HG03457 (cell line): ENCODE measurements at regions not wholly inside any gene's neighbourhood (a gene's known extent, or its start where the extent isn't known, plus 50 kb on each side); places are given as distances from the start of the nearest gene placed in this dataset.

Source experiments
- ATAC-seq: cut with Tn5 transposase; IDR thresholded peaks from one replicate; pipeline ENCODE4 v1.9.1; 2021; ENCODE audit warnings: moderate number of reproducible peaks; ENCODE audit not compliant: unreplicated experiment

DNA sequence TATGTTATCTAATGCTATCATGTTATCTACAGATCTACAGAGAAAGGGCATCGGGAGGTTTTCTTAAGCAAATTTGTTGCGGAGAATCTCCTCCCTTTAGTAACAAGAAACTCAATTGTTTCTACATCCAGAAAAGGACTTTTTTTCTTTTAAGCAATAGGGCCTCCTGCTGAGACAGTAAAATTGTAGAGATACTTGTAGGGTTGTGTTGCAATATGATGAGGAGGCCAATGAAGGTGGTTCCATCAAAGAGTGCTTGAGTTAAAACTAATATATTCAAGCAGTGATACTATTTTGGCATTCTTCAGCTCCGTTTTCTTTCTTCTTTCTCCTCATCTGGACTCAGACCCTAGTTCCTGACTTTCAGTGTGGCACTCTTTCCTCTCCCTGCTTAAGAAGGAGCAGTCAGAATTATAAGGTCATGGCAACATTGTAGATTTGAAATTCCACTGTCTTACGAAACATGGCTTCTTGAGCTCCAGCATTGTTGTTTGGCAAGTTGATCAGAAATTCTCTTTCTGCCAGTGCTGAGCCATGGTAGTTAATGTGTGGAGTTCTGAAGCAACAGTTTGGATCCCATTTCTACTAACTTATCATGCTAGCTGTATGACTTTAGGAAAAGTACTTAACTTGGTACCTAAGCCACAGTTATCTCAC, 202.0 kb upstream of the SLC14A2 start:
- no peak for ATAC-seq

DNA sequence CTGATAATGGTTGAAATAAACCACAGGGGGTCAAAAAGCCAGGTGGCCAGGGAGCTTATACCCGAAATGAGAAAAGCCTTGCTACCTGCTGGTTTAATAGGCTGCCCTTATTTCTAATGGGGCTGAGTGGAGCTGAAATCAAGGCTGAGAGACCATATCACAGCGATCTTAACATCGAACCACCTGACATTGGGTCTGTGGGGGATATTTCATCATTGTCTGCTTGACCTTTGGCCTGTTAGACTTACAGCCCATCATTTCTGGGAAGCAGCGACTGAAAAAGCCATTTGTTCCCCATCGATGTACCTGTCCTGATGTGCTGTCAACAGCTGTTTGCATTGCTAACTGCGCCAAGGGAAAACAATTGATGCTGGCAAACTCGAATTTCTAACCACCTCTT, 199.7 kb upstream of the SLC14A2 start:
- ATAC-seq, result no peak

DNA sequence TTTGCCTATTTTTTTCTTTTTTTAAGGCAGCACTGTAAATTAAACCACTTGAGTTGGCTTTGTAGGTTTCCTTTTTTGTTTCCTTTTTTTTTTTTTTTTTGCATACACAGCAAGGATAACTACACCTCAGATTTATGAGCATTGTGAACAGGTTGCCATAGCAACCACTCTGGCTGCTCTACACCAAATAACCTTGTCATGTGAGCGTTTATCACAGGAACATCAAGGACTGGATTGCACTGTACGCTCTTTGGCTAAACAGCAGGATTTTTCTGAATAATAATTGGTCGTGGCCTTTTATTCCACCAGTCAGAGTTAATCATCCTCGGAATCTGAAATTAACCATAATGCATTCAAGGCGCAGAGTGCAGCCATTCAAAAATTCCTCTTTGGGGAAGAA, 199.1 kb upstream of the SLC14A2 start:
- ATAC-seq, result no peak

DNA sequence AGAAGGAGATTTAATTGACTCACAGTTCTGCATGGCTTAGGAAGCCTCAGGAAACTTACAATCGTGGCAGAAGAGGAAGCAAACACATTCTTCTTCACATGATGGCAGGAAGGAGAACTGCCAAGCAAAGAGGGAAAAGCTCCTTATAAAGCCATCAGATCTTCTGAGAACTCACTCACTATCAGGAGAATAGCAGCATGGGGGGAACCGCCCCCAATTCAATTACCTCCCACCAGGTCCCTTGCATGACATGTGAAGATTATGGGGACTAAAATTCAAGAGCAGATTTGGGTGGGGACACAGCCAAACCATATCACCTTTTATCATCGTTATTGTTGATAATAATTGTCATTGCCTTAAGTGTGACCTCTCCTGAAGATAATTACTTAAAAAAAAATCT, 197.9 kb upstream of the SLC14A2 start:
- ATAC-seq, result no peak

DNA sequence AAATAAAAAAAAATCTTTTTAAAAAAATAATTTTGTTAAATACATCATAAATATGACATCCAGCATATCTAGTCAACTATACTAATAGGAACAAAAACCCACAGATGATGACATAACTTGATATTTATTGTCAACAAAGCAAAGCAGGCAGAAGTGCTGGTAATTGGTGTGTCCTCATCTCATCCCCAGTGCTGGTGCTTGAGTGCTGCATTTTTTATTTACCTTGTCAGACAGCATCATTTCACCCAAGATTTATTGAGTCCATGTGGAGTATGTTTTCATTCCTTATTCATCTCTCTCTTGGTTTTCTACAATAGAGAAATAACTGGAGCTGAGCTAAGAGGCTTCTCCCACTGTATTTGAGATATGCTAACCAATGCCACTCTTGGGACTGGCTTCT, 191.6 kb upstream of the SLC14A2 start:
- no peak for ATAC-seq

DNA sequence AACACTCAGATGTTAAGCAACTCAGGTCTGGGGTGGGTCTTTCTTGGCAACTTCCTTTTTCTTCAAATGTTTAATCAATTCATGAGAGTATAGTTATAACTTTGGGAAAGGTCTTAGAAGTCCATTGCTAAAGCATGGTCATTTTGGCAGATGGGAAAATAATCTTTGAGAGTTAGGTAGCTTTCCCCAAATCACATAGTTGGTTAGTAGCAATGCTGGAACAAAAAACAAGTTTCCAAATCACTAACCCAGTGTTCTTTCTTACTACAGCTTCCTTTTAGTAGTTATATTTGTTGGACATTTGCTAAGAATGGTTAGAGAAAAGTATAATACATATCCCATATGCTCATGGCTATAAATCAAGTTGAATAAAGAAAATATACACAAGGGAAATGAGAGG, 185.2 kb upstream of the SLC14A2 start:
- no peak for ATAC-seq

DNA sequence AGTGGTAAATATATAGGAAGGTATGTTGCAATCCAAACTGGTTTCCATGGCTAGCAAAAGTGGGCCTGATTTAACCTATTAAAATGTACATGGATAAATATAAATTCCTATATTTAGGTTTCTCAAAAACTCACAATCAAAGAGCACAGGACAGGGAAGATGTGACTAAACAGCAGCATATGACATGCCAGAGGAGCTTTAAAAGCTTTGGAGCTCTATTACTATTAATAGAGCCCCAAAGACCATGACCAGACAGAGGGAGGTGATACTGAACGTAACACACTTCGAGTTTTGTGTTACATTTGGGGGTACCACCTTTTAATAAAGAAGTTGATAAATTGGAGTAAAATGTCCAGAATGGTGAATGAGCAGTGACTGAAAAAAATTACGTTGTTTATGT, 179.5 kb upstream of the SLC14A2 start:
- ATAC-seq, result no peak

DNA sequence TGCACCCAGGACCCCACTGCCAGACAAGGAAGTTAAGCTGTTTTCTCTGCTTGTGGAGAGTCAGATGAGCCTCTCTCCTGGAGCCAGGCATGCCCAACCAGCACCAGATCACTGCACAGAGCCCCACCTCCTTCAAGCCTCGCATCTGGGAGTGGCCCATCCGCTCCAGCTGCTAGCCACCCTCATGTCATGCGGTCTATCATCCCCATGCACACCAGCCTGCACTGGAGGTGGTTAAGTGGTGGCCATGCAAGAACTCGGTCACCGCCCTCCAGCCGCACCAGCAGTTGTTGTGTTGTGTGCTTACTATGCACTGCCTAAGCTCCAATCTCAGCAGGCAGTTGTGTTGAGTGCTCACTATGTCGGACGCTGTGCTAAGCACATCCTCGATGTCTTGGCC, 177.9 kb upstream of the SLC14A2 start:
- ATAC-seq, result no peak

DNA sequence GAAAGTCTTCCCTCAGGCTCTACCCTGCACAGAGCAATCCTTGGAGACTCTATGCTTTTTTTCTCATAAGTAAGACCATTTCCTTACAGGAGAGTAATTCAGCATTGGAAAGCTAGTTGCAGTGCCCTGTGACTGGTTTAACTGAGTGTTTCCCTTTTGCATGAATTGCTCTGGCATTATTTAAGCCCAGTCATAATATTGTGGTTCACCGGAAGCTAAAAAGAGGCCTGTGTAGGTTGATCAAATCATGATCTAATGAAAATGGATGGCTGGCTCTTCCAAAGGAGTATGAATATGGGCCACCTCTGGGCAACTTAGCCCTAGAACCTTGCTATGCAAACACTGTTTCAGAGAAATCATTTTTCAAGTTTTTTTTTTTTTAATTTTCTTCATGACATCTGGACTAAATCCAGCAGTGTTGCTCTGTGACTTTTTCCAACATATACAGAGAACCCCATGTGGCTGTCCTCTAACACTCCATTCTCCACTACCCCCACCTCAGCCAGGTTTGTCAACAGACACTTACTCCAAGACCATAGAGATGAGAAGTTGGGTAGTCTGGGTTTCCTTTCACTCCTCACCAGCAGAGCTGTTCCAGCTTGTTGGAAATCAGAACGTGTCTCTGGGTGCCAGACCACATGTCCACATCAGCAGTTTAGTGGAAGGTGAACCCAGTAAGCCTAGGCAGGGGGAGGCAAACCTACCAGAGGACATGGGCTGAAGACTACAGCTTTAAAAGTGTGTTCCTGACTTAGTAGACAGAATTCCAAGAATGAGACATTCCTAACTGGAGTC, 175.2 kb upstream of the SLC14A2 start:
- no peak for ATAC-seq

DNA sequence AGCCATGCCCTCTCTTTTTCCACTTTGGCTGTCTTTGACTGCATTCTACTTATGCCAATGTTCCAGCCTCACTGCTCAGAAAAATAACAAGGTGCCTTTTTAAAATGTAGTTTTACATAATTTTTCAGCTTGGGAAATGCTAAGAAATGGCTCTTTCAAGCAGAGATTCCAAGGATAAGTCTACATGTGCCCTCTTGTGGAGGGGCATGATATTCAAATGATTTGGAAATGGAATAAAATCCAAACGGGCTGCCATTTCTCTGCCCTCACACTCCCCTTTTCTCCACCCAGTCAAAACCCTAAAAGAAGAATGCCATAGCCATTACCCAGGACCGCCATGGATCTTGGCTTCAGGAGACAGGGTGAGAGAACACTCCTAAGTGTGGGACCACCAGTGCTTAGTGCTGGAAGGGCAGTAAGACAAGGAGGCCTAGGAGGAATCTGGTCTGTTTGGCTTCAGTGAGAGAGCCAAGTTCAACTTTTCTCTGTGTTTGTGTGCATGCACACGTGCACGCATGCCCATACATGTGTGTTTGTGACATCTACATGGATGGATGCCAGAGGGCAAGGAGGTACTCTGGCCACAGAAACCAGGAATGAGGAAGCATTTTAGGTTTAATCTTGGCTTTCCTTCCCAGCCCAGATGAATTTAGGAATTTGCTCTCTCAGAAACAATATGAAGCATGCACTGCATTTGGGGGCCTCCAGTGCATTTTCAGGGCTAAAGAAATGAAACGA, 174.0 kb upstream of the SLC14A2 start:
- ATAC-seq, result no peak

DNA sequence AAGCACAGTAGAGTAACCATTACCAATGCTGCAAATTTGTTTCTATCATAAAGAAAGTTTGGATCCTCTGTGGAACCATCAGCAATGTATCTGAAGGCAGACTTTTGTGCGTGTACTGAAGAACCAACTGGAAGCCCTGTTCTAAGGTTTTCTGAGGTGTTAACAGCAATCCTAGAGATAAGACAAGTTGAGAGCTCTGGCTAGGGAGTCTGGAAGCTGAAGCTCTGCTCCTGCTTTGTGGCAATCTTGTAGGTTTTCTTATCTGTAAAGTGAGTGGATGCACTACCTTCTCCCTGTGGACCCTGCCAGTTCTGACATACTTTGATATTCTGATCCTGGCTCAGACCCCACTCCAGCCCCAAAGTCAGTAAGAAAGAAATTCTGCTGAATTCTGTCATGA, 171.2 kb upstream of the SLC14A2 start:
- no peak for ATAC-seq

DNA sequence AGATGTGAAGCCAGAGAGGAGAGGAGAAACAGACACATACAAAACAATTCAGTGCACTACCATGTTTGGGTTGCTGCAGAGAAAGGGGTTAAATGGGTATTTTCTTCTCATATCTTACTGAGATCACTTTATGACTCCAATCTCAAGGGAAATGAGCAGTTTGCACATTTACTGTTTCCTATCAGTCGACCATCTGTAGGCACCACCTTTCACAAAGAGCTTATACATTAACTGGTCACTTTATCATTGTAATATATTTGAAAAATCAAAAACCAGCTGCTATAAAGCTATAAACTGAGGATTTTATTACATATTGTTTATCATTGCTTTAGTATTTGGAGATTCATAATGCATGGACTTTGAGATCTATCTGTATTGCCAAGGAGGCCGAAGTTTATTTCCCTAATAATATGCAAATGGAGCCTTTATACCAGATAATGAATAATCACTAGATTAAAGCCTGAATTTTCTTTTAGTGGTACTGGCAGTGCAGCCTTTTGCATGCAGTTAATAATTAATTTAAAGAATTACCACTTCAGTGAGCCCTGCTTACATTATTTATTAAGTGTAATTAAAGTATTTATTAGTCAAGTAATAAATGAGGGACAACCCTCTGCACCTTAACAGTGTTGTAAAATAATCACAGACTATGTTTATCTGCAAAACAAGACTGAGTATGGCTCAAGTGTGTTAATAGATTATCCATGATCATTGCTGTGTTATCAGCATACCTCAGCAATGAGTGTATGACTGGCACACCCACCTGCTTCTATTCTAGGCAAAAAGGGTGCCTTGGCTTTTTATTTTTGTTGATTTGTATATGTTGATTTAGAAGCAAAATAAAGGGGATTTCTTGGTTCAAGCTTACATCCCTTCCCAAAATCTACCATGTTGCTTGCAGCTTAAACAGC, 167.7 kb upstream of the SLC14A2 start:
- ATAC-seq, result no peak

DNA sequence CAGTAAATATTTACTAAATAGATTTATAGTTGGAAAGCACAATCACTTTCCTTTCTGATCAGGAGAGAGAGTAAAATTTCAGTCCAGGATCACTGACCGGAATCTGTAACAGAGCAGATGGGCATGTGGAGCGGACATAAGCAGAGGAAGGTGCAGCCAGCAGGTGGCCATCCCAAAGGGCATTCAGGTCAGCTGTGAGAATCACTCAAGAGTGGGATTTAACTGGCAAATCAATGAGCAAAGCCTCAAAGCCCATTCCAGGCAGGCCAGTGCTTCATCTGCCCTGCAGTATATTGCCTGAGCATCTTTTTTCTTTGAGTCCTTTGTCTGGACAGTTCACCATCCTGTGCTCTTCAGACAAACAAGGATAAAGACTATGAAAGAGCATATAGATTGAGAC, 166.4 kb upstream of the SLC14A2 start:
- ATAC-seq, result no peak

DNA sequence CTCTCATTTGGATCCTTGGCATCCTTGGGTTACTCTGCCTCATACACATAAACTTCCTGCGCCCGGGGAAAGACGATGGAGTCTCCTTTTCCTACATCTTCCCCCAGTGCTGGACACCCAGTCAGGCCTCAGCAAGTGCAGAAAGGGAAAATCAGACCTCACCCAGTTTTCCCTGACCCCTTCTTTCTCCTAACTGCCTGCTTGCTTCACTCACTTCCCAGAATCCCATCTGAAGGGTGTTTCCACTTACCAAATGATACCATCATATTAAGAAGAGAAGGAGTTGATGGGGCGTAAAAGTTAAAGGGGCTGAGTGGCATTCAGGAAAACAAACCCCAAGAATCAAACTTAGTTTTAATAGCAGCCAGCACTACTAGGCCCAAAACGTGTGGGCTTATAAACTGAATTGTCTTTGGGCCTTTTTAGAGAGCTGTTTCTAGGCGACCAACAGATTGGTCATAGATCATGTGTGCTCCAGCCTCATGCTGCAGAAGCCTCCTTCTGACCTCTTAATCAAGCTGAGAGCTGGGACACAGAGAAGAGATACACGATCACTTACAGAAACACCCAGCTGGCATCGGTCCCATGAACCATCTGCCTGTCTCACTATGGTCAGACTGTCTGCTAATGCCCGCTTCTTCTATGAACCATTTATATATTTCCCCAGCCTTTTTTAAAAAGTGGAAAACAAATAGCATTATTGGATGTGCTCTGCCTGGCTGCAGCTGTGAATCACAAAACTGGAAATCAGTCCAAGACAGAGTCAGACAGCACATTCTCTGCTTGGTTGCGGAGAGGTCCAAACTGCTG, 165.7 kb upstream of the SLC14A2 start:
- no peak for ATAC-seq

DNA sequence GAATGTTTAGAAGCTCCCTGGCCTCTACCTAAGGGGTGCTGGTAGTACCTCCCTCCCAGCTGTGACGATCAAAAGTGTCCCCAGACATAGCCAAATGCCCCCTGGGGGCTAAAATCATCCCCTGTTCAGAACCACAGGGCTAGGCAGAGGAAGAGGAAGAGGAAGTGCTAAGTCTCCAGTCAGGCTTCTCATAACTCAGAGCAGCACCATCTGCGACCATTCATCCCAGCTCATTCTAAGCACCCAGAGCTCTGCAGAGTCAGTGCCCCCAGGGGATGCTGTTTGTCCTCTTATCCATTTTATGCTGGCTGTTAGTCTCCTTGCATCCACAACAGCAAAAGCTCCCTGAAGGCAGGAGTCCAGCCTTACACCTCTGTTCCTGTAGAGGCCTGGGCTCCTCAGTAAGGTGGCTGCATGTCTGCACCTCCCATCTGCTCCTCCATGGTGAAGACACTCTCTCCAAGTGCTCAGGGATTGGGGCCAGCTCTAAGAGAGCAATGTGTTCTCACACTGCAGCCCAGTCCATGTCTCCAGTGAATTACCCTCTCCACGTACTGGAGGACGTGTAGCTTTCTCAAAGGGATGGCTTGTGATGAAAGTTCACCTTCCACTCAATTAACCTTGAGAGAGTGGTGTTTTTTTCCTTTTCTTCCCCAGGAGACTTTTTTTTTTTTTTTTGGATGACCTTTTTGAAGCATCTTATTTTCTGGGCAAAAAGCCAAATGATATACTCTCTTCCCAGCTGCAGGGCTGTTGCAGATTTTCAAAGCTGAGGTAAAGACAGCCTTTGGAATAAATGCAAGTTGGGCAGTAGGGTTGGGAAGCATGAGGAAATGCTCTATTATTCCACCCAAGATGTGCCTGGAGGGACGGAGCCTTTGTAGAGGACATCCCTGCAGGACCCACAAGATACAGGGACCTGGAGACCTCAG, 158.9 kb upstream of the SLC14A2 start:
- no peak for ATAC-seq

DNA sequence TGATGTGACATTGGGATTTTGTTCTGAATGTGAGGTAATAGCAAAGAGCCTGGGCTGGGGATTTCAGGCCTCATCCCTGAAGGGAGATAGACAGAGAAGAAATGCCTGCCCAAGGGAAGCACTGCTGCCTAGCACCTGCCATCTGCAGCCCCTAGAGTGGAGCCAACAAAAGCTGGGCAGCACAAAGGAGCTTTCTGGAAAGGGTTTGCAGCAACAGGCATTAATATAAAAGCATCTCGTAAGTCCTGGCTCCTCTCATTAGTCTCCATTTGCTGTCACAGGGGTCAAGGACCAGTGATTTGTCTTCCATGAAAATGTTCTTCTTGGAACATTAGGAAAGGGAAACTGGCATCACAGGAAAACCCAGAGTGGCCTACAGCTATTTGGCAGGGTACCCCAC, 157.2 kb upstream of the SLC14A2 start:
- ATAC-seq, result no peak

DNA sequence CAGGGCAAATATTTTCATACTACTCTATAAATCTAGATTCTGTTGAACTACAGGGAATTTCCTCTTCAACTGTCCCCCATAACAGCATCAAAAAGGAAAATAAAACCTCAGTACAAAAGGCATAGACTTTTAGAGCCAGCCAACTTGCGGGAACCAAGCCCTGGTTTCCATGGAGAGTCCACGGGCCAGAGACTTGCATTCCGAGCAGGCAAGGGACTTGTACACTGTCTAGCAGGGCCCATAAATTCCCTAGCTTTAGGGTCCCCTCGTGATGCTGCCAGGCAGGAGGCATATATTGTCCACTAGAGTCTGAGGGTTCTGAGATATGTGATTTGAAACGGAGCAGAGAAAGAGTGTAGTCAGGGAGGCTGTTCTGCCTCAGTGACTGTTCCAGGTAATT, 153.1 kb upstream of the SLC14A2 start:
- ATAC-seq, result no peak

DNA sequence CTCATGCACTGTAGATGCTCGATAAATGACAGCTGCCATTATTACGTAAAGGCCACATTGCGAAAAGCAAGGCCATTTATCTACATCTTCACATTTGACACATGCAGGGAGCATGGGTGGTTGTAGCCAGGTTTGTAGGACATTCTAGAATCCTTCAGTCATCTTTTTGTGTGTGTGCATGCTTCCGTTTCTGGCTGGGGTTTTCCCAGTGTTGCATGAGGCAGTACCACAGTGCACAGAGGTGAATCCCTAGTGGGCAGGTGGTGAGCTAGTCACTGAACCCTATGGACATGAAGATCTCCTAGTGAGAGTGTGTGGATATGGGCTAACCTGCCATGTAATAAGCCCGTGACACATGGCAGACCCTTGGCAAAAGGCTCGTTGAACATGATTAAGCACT, 151.8 kb upstream of the SLC14A2 start:
- ATAC-seq, result no peak

DNA sequence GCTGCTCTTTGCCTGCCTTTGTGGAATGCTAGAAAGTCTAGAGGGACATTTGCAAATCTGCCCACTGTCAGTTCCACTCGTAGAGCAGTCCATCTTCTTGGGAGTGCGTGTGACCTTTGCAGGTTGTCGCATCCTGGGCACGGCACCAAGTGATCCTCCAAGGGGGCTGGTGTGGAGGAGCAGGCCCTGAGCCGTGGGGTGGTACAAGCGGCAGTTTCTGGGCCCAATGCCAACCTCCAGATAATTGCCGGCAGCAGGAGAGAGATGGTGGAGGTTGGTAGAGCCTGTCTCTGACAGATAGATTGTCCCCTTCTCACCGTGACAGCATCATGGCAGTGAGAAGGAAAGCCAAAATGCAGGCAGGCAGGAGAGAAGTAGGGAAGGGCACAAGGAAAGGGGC, 150.7 kb upstream of the SLC14A2 start:
- no peak for ATAC-seq
